ENCODE measurements at regions not wholly inside any gene's neighbourhood (a gene's known extent, or its start where the extent isn't known, plus 50 kb on each side); places are given as distances from the start of the nearest gene placed in this dataset.

- Histone ChIP-seq H3K36me3 (ENCODE audit: insufficient read depth, low read length) (no peaks in the 10 kb centered on the region), H3K9ac (ENCODE audit: insufficient read length) (no peak overlapping the region), H3K9me3 (ENCODE audit: low read depth, low read length) (no peaks in the 10 kb centered on the region), H3K4me3 (no peak overlapping the region), H3K27ac (no peak overlapping the region)
- no peak for DNase-seq (ENCODE audit: low read depth, low spot score)
- TF ChIP-seq EZH2 (IDR thresholded peaks at IDR 0.05) (no peak), POLR2AphosphoS5 (IDR thresholded peaks at IDR 0.05; ENCODE audit: borderline replicate concordance, low read depth, low read length) (no peak), FOXP2 (optimal IDR thresholded peaks at IDR 0.05; ENCODE audit: control extremely low read depth, extremely low read length, insufficient read depth) (no peak)
These were observed 1151.1 kb downstream of the TYW1 start for GRCh38 chr7:68147614-68148238.

- DNase-seq (ENCODE audit: low read depth, low spot score), result no peak
- no peak for TF ChIP-seq FOXP2 (optimal IDR thresholded peaks at IDR 0.05; ENCODE audit: control extremely low read depth, extremely low read length, insufficient read depth)
- no peak for TF ChIP-seq EZH2 (IDR thresholded peaks at IDR 0.05)
- TF ChIP-seq POLR2AphosphoS5 (IDR thresholded peaks at IDR 0.05; ENCODE audit: borderline replicate concordance, low read depth, low read length), result no peak
These were observed 1151.8 kb downstream of the TYW1 start for GRCh38 chr7:68148440-68148839.

GRCh38 chr7:68152205-68152604, 1155.6 kb downstream of the TYW1 start:
- TF ChIP-seq FOXP2 (optimal IDR thresholded peaks at IDR 0.05; ENCODE audit: control extremely low read depth, extremely low read length, insufficient read depth), result no peak
- H3K9me3 ChIP-seq (ENCODE audit: low read depth, low read length), result no peaks in the 10 kb centered on the region

More at GRCh38 chr7:68148440-68148839, 1151.8 kb downstream of the TYW1 start:
- no peak overlapping the region for H3K9ac ChIP-seq (ENCODE audit: insufficient read length)
- H3K4me3 ChIP-seq, result no peak overlapping the region
- H3K27ac ChIP-seq, result no peak overlapping the region
- H3K9me3 ChIP-seq (ENCODE audit: low read depth, low read length), result no peaks in the 10 kb centered on the region
- H3K36me3 ChIP-seq (ENCODE audit: insufficient read depth, low read length), result no peaks in the 10 kb centered on the region

GRCh38 chr7:68155676-68156075, 1159.0 kb downstream of the TYW1 start:
- Histone ChIP-seq H3K36me3 (ENCODE audit: insufficient read depth, low read length) (no peaks in the 10 kb centered on the region), H3K27ac (no peak overlapping the region), H3K9ac (ENCODE audit: insufficient read length) (no peak overlapping the region), H3K9me3 (ENCODE audit: low read depth, low read length) (no peaks in the 10 kb centered on the region), H3K4me3 (no peak overlapping the region)
- DNase-seq (ENCODE audit: low read depth, low spot score), result no peak
- TF ChIP-seq EZH2 (IDR thresholded peaks at IDR 0.05) (no peak), POLR2AphosphoS5 (IDR thresholded peaks at IDR 0.05; ENCODE audit: borderline replicate concordance, low read depth, low read length) (no peak), FOXP2 (optimal IDR thresholded peaks at IDR 0.05; ENCODE audit: control extremely low read depth, extremely low read length, insufficient read depth) (no peak)

More at GRCh38 chr7:68152205-68152604, 1155.6 kb downstream of the TYW1 start:
- no peaks in the 10 kb centered on the region for H3K36me3 ChIP-seq (ENCODE audit: insufficient read depth, low read length)
- H3K27ac ChIP-seq, result no peak overlapping the region
- no peak for DNase-seq (ENCODE audit: low read depth, low spot score)
- no peak overlapping the region for H3K9ac ChIP-seq (ENCODE audit: insufficient read length)
- no peak overlapping the region for H3K4me3 ChIP-seq

DNA sequence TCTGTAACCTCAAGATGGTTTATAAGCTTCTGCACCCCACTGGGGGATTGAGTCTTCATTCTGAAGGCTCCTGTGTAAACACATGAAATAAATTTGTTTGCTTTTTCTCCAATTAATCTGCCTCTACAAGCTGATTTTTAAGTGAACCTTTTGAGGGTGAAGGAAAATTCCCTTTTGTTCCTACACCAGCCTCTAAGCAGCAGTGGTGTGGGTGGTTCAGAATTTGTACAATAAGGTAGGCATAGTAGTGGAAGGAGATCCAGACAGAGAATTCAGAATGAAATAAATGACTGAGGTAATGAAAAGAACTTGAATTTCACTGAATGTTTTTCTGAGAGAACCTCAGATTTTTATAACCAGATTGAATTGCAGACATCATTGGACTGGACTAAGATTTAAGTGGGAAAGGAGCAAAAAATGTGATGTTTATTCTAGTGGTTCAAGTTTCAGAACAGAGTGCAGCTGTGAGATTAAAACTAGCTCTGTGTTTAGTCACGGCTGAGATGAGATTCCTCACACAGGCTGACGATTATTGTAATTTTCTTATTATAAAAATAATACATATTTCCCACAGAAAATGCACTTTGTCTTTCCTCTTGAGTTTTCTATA, 1162.2 kb downstream of the TYW1 start:
- no peak overlapping the region for H3K4me3 ChIP-seq
- no peaks in the 10 kb centered on the region for H3K9me3 ChIP-seq (ENCODE audit: low read depth, low read length)
- no peak overlapping the region for H3K9ac ChIP-seq (ENCODE audit: insufficient read length)
- no peak for DNase-seq (ENCODE audit: low read depth, low spot score)
- H3K36me3 ChIP-seq (ENCODE audit: insufficient read depth, low read length), result no peaks in the 10 kb centered on the region
- no peak overlapping the region for H3K27ac ChIP-seq
- no peak for TF ChIP-seq POLR2AphosphoS5 (IDR thresholded peaks at IDR 0.05; ENCODE audit: borderline replicate concordance, low read depth, low read length)
- TF ChIP-seq FOXP2 (optimal IDR thresholded peaks at IDR 0.05; ENCODE audit: control extremely low read depth, extremely low read length, insufficient read depth), result no peak
- TF ChIP-seq EZH2 (IDR thresholded peaks at IDR 0.05), result no peak

DNA sequence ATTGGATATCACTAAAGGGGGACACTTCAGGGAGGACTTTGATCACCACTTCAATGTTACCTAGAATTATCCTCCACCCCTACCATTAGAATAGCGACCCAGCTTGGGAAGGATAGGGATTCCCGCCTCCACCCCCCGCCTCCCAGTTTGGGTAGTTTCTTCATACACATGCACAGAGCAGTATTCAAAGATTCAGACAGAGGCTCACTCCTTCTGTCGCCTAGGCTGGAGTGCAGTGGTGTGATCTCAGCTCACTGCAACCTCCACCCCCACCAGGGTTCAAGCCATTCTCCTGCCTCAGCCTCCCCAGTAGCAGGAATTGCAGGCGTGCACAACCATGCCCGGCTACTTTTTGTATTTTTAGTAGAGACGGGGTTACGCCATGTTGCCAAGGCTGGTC, 1166.1 kb downstream of the TYW1 start:
- TF ChIP-seq FOXP2 (optimal IDR thresholded peaks at IDR 0.05; ENCODE audit: control extremely low read depth, extremely low read length, insufficient read depth), result no peak
- H3K36me3 ChIP-seq (ENCODE audit: insufficient read depth, low read length), result no peaks in the 10 kb centered on the region
- H3K9ac ChIP-seq (ENCODE audit: insufficient read length), result no peak overlapping the region
- no peak for DNase-seq (ENCODE audit: low read depth, low spot score)
- H3K27ac ChIP-seq, result no peak overlapping the region
- H3K9me3 ChIP-seq (ENCODE audit: low read depth, low read length), result no peaks in the 10 kb centered on the region
- H3K4me3 ChIP-seq, result no peak overlapping the region

GRCh38 chr7:68166525-68166924, 1169.9 kb downstream of the TYW1 start:
- no peak for TF ChIP-seq POLR2AphosphoS5 (IDR thresholded peaks at IDR 0.05; ENCODE audit: borderline replicate concordance, low read depth, low read length)
- no peak for TF ChIP-seq FOXP2 (optimal IDR thresholded peaks at IDR 0.05; ENCODE audit: control extremely low read depth, extremely low read length, insufficient read depth)
- TF ChIP-seq EZH2 (IDR thresholded peaks at IDR 0.05), result no peak
- H3K36me3 ChIP-seq (ENCODE audit: insufficient read depth, low read length), result no peaks in the 10 kb centered on the region
- no peak overlapping the region for H3K4me3 ChIP-seq
- H3K9ac ChIP-seq (ENCODE audit: insufficient read length), result no peak overlapping the region
- H3K9me3 ChIP-seq (ENCODE audit: low read depth, low read length), result no peaks in the 10 kb centered on the region
- H3K27ac ChIP-seq, result no peak overlapping the region
- no peak for DNase-seq (ENCODE audit: low read depth, low spot score)

DNA sequence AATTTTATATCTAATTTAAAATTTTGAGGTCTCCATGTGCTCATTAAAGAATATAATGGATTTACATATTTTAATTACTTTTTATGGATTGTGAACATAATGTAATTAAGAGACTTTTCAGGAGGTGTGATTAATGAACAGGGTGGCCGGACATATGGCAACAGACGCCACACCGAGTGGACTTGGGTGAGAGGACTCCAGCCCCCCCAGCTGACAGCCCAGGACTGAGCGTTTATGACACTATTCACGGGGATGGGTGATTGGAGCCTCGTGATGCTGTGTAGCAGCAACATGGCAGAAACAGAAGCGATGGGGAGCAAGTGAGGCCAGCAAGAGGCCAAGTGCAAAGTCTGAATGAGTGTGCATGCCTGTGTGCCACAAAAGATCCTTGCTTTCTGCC, 1176.9 kb downstream of the TYW1 start:
- H3K9me3 ChIP-seq (ENCODE audit: low read depth, low read length), result no peaks in the 10 kb centered on the region
- no peak overlapping the region for H3K4me3 ChIP-seq
- no peaks in the 10 kb centered on the region for H3K36me3 ChIP-seq (ENCODE audit: insufficient read depth, low read length)
- H3K27ac ChIP-seq, result no peak overlapping the region
- no peak for TF ChIP-seq FOXP2 (optimal IDR thresholded peaks at IDR 0.05; ENCODE audit: control extremely low read depth, extremely low read length, insufficient read depth)
- TF ChIP-seq POLR2AphosphoS5 (IDR thresholded peaks at IDR 0.05; ENCODE audit: borderline replicate concordance, low read depth, low read length), result no peak
- no peak for TF ChIP-seq EZH2 (IDR thresholded peaks at IDR 0.05)
- DNase-seq (ENCODE audit: low read depth, low spot score), result no peak
- no peak overlapping the region for H3K9ac ChIP-seq (ENCODE audit: insufficient read length)

- Histone ChIP-seq H3K27ac (no peak overlapping the region), H3K4me3 (no peak overlapping the region), H3K9ac (ENCODE audit: insufficient read length) (no peak overlapping the region), H3K9me3 (ENCODE audit: low read depth, low read length) (no peaks in the 10 kb centered on the region), H3K36me3 (ENCODE audit: insufficient read depth, low read length) (no peaks in the 10 kb centered on the region)
- peak; percentile 62 for DNase-seq (ENCODE audit: low read depth, low spot score)
- TF ChIP-seq FOXP2 (optimal IDR thresholded peaks at IDR 0.05; ENCODE audit: control extremely low read depth, extremely low read length, insufficient read depth) (no peak), POLR2AphosphoS5 (IDR thresholded peaks at IDR 0.05; ENCODE audit: borderline replicate concordance, low read depth, low read length) (no peak), EZH2 (IDR thresholded peaks at IDR 0.05) (no peak)
These were observed 1180.3 kb downstream of the TYW1 start for GRCh38 chr7:68176974-68177373.
